Neural progenitor cell (in vitro differentiated cells): ENCODE measurements at regions not wholly inside any gene's neighbourhood (a gene's known extent, or its start where the extent isn't known, plus 50 kb on each side); places are given as distances from the start of the nearest gene placed in this dataset.

Experiments
- DNase-seq: peaks from one replicate; pipeline ENCODE4 v3.0.0-alpha.2; 2016; ENCODE audit warnings: low spot score
- H2AFZ ChIP-seq: fragments of 200-600 bp; sonication (generic); replicated peaks from 2 replicates; pipeline ENCODE4 v1.6.1; 2016; ENCODE audit warnings: antibody characterized with exemption
- H3F3A ChIP-seq: fragments of 200-600 bp; sonication (generic); 2 replicates; pipeline ENCODE4 v1.6.1; 2016; ENCODE audit warnings: antibody characterized with exemption, low read depth
- H3K27ac ChIP-seq: fragments of 200-600 bp; sonication (generic); 2 replicates; pipeline ENCODE4 v1.5.1; 2016; ENCODE audit warnings: mild to moderate bottlenecking
- H3K27me3 ChIP-seq: fragments of 200-600 bp; sonication (generic); 2 replicates; pipeline ENCODE4 v1.6.1; 2016; ENCODE audit warnings: mild to moderate bottlenecking, moderate library complexity
- H3K36me3 ChIP-seq: fragments of 200-600 bp; sonication (generic); 2 replicates; pipeline ENCODE4 v1.5.1; 2016
- H3K4me1 ChIP-seq: fragments of 200-600 bp; sonication (generic); 2 replicates; pipeline ENCODE4 v1.6.1; 2016; ENCODE audit warnings: mixed run types
- H3K4me2 ChIP-seq: fragments of 200-600 bp; sonication (generic); 2 replicates; pipeline ENCODE4 v1.6.1; 2016
- H3K4me3 ChIP-seq: fragments of 200-600 bp; sonication (generic); 2 replicates; pipeline ENCODE4 v1.5.1; 2016
- H3K79me2 ChIP-seq: fragments of 200-600 bp; sonication (generic); 2 replicates; pipeline ENCODE4 v1.6.1; 2016; ENCODE audit warnings: low read depth
- H3K9ac ChIP-seq: fragments of 200-600 bp; sonication (generic); 2 replicates; pipeline ENCODE4 v1.6.1; 2016
- H3K9me3 ChIP-seq: fragments of 200-600 bp; sonication (generic); 2 replicates; pipeline ENCODE4 v1.5.1; 2016; ENCODE audit warnings: low read depth
- H4K20me1 ChIP-seq: fragments of 200-600 bp; sonication (generic); 2 replicates; pipeline ENCODE4 v1.6.1; 2016; ENCODE audit warnings: low read depth
- H3K27ac Mint-ChIP-seq: 3 replicates; pipeline ENCODE4 v1.8.0; 2021; ENCODE audit warnings: mixed read lengths
- H3K27me3 Mint-ChIP-seq: 2 replicates; pipeline ENCODE4 v1.8.0; 2022; ENCODE audit warnings: low read depth, mild to moderate bottlenecking, inconsistent platforms, moderate library complexity, mixed read lengths; ENCODE audit not compliant: insufficient read depth
- H3K36me3 Mint-ChIP-seq: 3 replicates; pipeline ENCODE4 v1.8.0; 2021; ENCODE audit warnings: mixed read lengths
- H3K4me1 Mint-ChIP-seq: 3 replicates; pipeline ENCODE4 v1.8.0; 2021; ENCODE audit warnings: mixed read lengths
- H3K4me3 Mint-ChIP-seq: 3 replicates; pipeline ENCODE4 v1.8.0; 2021; ENCODE audit warnings: mild to moderate bottlenecking, moderate library complexity, mixed read lengths
- H3K9me3 Mint-ChIP-seq: 3 replicates; pipeline ENCODE4 v1.8.0; 2020; ENCODE audit warnings: mixed read lengths
- EZH2 ChIP-seq: fragments of 200-600 bp; sonication (generic); IDR thresholded peaks from 2 replicates; pipeline ENCODE4 v1.6.1; 2017; ENCODE audit warnings: antibody characterized with exemption, mild to moderate bottlenecking, moderate library complexity
- EZH2phosphoT487 ChIP-seq: fragments of 200-600 bp; sonication (generic); IDR thresholded peaks from 2 replicates; pipeline ENCODE4 v1.6.1; 2017; ENCODE audit warnings: antibody characterized with exemption
- TF ChIP-seq, protein P1 (sequence below): fragments of 200-600 bp; sonication (generic); IDR thresholded peaks from 2 replicates; pipeline ENCODE4 v1.5.1; 2017; ENCODE audit warnings: antibody characterized with exemption, mild to moderate bottlenecking

DNA sequence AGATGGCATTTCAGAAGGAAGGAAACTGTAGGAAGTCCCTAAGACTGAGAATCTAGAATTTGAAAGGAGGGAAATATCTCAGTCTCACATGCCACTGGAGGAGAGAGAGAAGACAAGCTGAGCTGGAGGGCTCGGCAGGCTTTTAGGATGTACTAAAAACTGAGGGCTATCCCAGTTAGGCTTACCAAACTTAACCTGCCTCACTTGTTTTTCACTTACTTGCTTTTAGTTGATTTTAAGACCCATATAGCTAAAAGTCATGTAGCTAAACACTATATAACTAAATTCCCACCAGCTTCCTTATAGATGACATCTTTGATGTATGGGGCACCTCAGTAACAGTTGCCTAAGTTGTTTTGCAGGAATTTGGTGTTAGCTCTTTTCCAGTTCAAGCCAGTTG lies 288.0 kb downstream of the DOK5 start:
- Histone ChIP-seq H3K36me3 (no peaks in the 10 kb centered on the region), H3K9ac (no peak overlapping the region), H3K79me2 (no peaks in the 10 kb centered on the region), H3F3A (no peaks in the 10 kb centered on the region), H3K4me2 (no peak overlapping the region), H3K27ac (no peak overlapping the region), H3K27me3 (no peaks in the 10 kb centered on the region), H3K4me3 (no peak overlapping the region), H2AFZ (peak overlapping the region; percentile 57), H4K20me1 (no peaks in the 10 kb centered on the region), H3K4me1 (no peaks in the 10 kb centered on the region), H3K9me3 (no peaks in the 10 kb centered on the region)
- DNase-seq = no peak
- H3K4me3 Mint-ChIP-seq = no peak overlapping the region
- no peaks in the 10 kb centered on the region for H3K4me1 Mint-ChIP-seq
- no peak overlapping the region for H3K27ac Mint-ChIP-seq
- H3K27me3 Mint-ChIP-seq = no peaks in the 10 kb centered on the region
- H3K36me3 Mint-ChIP-seq = no peaks in the 10 kb centered on the region
- H3K9me3 Mint-ChIP-seq = no peaks in the 10 kb centered on the region
- TF ChIP-seq EZH2 (no peak), EZH2phosphoT487 (no peak)
- TF ChIP-seq, protein P1, sequence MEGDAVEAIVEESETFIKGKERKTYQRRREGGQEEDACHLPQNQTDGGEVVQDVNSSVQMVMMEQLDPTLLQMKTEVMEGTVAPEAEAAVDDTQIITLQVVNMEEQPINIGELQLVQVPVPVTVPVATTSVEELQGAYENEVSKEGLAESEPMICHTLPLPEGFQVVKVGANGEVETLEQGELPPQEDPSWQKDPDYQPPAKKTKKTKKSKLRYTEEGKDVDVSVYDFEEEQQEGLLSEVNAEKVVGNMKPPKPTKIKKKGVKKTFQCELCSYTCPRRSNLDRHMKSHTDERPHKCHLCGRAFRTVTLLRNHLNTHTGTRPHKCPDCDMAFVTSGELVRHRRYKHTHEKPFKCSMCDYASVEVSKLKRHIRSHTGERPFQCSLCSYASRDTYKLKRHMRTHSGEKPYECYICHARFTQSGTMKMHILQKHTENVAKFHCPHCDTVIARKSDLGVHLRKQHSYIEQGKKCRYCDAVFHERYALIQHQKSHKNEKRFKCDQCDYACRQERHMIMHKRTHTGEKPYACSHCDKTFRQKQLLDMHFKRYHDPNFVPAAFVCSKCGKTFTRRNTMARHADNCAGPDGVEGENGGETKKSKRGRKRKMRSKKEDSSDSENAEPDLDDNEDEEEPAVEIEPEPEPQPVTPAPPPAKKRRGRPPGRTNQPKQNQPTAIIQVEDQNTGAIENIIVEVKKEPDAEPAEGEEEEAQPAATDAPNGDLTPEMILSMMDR = no peak

DNA sequence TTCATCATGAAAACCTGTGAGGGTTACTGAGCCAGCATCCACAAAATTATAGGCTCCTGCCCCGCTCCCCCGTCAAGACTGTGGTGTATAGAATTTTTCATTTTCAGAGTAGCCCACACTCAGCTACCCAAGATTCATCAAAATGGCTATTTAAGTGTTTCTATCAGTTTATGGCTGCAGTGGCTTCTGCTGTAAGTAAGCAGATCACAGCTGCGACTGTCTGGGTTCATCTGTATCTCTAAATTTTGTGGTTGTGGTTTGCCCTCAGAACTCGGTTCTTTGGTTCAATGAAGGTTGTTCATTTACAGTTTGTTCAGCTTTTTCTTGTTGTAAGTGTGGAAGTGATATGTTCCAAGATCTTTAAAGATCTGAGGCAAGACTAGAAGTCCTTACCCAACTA lies 284.2 kb downstream of the DOK5 start:
- Histone ChIP-seq H3K4me3 (no peak overlapping the region), H3K27me3 (no peaks in the 10 kb centered on the region), H3K36me3 (no peaks in the 10 kb centered on the region), H3K27ac (no peak overlapping the region), H3K9me3 (no peaks in the 10 kb centered on the region), H3K9ac (no peak overlapping the region), H3K79me2 (no peaks in the 10 kb centered on the region), H2AFZ (no peak overlapping the region), H3K4me1 (no peaks in the 10 kb centered on the region), H4K20me1 (no peaks in the 10 kb centered on the region), H3F3A (no peaks in the 10 kb centered on the region), H3K4me2 (no peak overlapping the region)
- H3K27me3 Mint-ChIP-seq = no peaks in the 10 kb centered on the region
- H3K4me1 Mint-ChIP-seq = no peaks in the 10 kb centered on the region
- H3K4me3 Mint-ChIP-seq = no peak overlapping the region
- H3K27ac Mint-ChIP-seq = no peak overlapping the region
- TF ChIP-seq EZH2 = no peak
- no peaks in the 10 kb centered on the region for H3K36me3 Mint-ChIP-seq
- no peak for DNase-seq
- H3K9me3 Mint-ChIP-seq = peaks cover 5% of the 10 kb centered on the region

DNA sequence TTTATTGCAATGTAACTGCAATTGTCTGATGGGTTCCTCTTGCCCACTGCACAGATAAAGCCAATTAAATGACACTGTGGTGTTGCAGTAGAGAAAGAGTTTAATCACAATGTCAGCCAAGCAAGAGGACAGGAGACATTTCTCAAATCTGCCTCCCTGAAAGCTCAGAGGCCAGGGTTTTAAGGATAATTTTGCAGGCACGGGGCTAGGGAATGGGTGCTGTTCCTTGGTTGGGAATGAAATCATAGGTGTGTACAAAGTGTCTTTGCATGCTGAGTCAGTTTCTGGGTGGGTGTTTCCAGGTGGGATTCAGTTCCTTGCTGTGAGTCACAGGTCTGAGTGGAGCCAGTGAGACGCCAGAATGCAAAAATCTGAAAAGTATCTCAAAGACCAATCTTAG lies 271.4 kb downstream of the DOK5 start:
- no peaks in the 10 kb centered on the region for H3F3A ChIP-seq
- TF ChIP-seq EZH2phosphoT487 (no peak), EZH2 (no peak)
- TF ChIP-seq, protein P1 = no peak
- H3K9ac ChIP-seq = no peak overlapping the region
- H3K4me3 ChIP-seq = no peak overlapping the region
- no peaks in the 10 kb centered on the region for H4K20me1 ChIP-seq
- Mint-ChIP-seq H3K4me1 (no peaks in the 10 kb centered on the region), H3K4me3 (no peak overlapping the region), H3K27me3 (peaks cover 3% of the 10 kb centered on the region), H3K36me3 (no peaks in the 10 kb centered on the region), H3K9me3 (no peaks in the 10 kb centered on the region), H3K27ac (no peak overlapping the region)
- no peak for DNase-seq
- H3K79me2 ChIP-seq = no peaks in the 10 kb centered on the region
- no peaks in the 10 kb centered on the region for H3K4me1 ChIP-seq
- no peak overlapping the region for H3K4me2 ChIP-seq
- no peaks in the 10 kb centered on the region for H3K9me3 ChIP-seq
- no peak overlapping the region for H2AFZ ChIP-seq
- H3K27ac ChIP-seq = no peak overlapping the region
- H3K36me3 ChIP-seq = no peaks in the 10 kb centered on the region
- no peaks in the 10 kb centered on the region for H3K27me3 ChIP-seq

DNA sequence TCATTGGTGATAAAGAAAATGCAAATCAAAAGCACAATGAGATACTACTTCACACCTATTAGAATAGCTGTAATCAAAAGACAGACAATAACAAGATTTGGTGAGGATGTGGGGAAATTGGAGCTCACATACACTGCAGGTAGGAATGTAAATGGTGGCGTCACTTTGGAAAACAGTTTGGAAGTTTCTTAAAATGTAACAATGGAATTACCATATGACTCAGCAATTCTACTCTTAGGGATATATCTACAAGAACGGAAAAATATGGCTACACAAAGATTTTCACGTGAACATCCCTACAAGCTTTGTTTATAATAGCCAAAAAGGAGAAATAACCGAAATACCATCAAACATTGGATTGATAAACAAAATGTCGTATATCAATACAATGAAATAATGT lies 270.4 kb downstream of the DOK5 start:
- Histone ChIP-seq H3K4me3 (no peak overlapping the region), H3F3A (no peaks in the 10 kb centered on the region), H3K9me3 (no peaks in the 10 kb centered on the region), H3K27ac (no peak overlapping the region), H4K20me1 (no peaks in the 10 kb centered on the region), H2AFZ (no peak overlapping the region), H3K27me3 (no peaks in the 10 kb centered on the region), H3K4me2 (no peak overlapping the region), H3K36me3 (no peaks in the 10 kb centered on the region), H3K4me1 (no peaks in the 10 kb centered on the region), H3K79me2 (no peaks in the 10 kb centered on the region), H3K9ac (no peak overlapping the region)
- Mint-ChIP-seq H3K36me3 (no peaks in the 10 kb centered on the region), H3K27me3 (peaks cover 3% of the 10 kb centered on the region), H3K4me3 (no peak overlapping the region), H3K4me1 (no peaks in the 10 kb centered on the region), H3K27ac (no peak overlapping the region), H3K9me3 (no peaks in the 10 kb centered on the region)
- TF ChIP-seq EZH2phosphoT487 (no peak), EZH2 (no peak)
- TF ChIP-seq, protein P1 = no peak
- DNase-seq = no peak
